NCI-H345 treated with DMSO at 0.1 percent for 48 hours (cell line): ENCODE measurements at regions not wholly inside any gene's neighbourhood (a gene's known extent, or its start where the extent isn't known, plus 50 kb on each side); places are given as distances from the start of the nearest gene placed in this dataset.

Experiments
- DNase-seq: peaks from one replicate; lab custom pipeline; 2025; ENCODE audit not compliant: unreplicated experiment; lab: John Stamatoyannopoulos, UW

GRCh38 chr7:130926001-130926691 lies 192.1 kb upstream of the KLF14 start:
- no peak for DNase-seq

DNA sequence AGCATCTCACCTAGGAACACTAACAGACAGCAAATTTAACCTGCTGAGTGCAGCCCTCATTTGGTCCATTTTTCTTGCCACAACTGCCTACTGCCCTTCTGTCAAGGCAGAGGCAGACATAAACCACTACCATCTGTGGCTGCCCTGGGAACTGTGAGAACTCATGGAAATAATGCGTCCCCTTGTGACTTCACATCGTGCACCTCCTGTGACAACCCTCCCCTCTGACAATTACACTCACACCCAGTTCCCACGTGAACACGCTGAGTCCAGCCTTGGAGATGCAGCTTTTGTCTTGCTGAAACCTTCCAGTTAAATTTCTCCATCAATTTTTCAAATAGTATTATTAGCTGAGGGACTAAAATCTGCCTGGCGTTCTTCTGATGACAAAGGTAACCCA lies 193.1 kb upstream of the KLF14 start:
- DNase-seq: no peak

GRCh38 chr7:130927564-130927963 lies 193.6 kb upstream of the KLF14 start:
- DNase-seq: no peak

- DNase-seq: no peak
Measured at GRCh38 chr7:130929896-130930659, 196.1 kb upstream of the KLF14 start.

DNA sequence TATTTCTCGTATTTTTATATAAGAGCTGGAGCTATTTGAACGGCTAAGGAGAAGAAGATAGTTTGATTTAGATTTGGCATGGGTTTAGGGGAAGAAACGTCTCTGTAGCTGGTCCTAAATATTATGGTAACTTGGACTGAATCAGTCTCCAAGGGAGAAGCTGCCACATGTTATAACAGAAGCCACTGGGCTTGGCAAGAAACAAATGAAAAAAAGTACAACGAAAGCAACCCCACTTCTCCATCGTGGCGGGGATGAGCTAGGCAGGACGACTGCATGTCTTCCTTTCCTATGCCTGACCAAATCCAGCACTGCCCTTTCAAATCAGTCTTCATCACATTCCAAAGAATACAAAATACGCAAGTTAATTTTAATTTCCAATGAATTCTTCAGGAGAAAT lies 196.7 kb upstream of the KLF14 start:
- no peak for DNase-seq

GRCh38 chr7:130931423-130931822 lies 197.4 kb upstream of the KLF14 start:
- no peak for DNase-seq

- DNase-seq: no peak
Measured at GRCh38 chr7:130932088-130932487, 198.1 kb upstream of the KLF14 start.

GRCh38 chr7:130932667-130933432 lies 198.8 kb upstream of the KLF14 start:
- no peak for DNase-seq

DNA sequence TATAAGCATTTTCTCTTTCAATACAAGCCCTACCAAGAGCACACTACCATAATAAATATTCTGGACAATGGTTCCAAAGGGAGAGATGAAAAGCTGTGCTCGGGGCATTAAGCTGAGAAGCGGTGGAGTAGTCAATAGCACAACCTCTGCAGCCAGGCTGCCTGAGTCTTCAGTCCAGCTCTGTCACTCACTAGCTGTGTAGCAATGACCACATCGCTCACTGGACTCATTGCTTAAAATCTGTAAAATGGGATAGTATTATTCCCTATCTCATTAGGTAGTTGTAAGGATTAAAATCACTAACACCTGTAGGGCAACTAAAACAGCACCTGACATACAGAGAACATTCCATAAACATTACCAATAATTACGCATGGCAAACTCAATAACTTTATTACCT lies 199.9 kb upstream of the KLF14 start:
- DNase-seq: no peak

- no peak for DNase-seq
Measured at GRCh38 chr7:130935564-130936157, 201.7 kb upstream of the KLF14 start.

DNA sequence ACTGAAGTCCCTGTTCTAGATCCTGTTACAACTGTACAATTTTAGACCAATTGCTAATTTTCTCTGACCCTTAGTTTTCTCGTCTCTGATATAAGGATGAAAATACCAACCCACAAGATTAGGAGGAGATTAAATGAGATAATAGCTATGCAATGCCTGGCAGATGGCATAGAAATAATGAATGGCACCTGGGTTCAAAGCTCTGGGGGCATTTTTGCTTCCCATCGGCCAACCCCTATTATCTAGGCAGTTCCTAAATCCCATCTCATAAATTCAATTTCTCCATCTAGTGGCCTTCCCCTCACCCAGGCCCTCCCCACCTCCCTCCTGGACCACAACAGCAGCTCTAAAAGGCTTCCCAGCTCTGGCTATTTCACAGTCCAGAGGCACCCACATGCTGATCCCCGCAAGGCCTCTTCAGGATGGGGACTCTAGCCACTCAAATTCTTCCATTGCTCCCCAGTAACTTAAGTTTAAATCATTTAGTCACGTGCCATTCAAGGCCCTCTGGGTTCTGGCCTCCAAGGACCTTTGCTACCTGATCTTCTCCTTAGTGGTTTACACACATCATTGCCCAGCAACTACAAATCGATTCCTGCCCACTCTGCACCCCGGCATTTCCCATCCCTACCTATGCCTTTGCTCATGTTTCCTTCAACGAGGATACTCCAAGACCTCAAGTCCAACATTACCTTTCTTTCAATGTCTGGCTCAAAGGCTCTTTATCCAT lies 202.4 kb upstream of the KLF14 start:
- no peak for DNase-seq

DNA sequence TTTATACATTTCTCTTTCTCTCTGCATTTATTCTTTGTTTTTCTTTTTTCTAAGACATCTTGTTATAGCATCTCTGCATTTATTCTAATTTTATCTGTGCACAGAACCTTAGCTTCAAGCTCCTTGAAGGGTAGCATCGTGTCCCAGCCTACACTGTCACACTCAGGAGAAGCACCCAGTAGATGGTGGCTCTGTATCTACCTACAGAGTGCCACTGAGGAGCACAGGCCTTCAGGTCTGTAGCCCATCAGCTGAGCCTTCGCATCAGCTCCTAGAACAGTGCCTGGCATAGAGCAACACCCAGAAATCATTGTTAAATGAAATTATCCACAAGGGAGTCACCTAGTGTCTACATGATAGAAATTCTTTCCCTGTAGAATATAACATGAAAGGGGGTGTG lies 203.0 kb upstream of the KLF14 start:
- no peak for DNase-seq

DNA sequence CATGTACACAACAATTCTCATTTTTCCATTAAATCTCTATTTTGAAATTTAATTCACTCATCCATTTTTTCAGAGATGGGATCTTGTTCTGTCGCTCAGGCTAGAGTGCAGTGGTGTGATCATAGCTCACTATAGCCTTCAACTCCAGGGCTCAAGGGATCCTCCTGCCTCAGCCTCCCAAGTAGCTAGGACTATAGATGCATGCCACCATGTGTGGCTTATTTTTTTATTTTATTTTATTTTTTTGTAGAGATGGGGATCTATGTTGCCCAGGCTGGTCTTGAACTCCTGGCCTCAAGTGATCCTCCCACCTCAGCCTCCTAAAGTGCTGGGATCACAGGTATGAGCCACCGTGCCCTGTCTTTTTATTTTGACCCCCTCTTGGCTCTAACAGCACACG lies 203.8 kb upstream of the KLF14 start:
- DNase-seq: no peak

- no peak for DNase-seq
Measured at GRCh38 chr7:130938661-130939060, 204.7 kb upstream of the KLF14 start.

- no peak for DNase-seq
Measured at GRCh38 chr7:130939321-130940095, 205.5 kb upstream of the KLF14 start.

GRCh38 chr7:130940326-130940725 lies 206.3 kb upstream of the KLF14 start:
- DNase-seq: no peak

- no peak for DNase-seq
Measured at GRCh38 chr7:130940907-130941306, 206.9 kb upstream of the KLF14 start.

DNA sequence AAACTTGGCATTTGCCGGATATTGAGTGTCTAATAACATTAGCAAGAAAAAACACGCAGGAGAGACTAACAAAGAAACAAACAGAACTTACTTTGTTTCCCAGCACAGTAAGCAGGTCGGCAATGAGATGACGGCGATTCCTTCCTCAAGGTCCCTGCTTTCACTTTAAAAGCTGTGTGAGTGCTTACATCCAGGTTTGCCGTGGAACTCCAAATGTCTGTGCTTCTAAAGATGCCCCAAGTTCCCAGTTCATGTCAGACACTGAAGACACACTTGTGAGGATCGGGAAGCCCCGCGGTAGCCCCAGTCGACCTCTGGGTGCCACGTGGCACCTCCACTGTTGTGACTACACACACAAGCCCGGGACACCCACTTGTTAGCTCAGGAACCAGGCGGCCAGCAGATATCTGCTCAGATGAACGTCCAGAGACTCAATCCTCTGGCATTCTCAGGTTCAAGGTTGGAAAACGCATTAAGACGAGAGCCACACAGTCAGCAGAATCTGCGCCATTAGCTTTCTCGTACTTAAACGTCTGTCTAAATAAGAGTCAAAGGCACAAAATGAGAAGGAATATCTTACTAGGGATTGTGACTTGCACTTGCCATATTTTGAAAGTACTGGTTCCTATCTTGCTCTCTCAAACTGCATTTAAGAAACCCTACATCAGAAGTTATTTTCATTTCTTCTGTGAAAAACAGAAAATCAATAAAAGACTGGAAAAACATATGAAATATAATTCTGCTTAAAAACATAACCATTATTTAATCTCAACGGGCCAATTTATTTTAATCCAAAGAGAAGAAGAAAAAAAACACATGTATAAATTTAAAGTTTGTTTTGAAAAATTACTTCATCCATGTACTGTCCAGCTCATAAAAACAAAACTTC lies 207.6 kb upstream of the KLF14 start:
- no peak for DNase-seq
